IMR-90 (cell line): ENCODE measurements at regions not wholly inside any gene's neighbourhood (a gene's known extent, or its start where the extent isn't known, plus 50 kb on each side); places are given as distances from the start of the nearest gene placed in this dataset.

Source experiments
- ATAC-seq: fragments of 200-7000 bp; cut with Tn5 transposase; 2 replicates; pipeline ENCODE4 v1.9.1; 2020; ENCODE audit warnings: low read depth, mild to moderate bottlenecking, moderate library complexity
- BruUV-seq: library from RNA; stranded (reverse); fragments of 400-500 nt; replicated peaks from 2 replicates; lab custom pipeline; 2021; lab: Mats Ljungman, UMichigan
- CTCF ChIA-PET: fragments of 300-600 bp; formaldehyde crosslinking; extraction: SDS; loops from one replicate; lab custom pipeline; 2021; ENCODE audit warnings: antibody characterized with exemption; lab: Yijun Ruan, JAX
- POLR2A ChIA-PET: fragments of 300-600 bp; sonication (Branson Sonifier 250); formaldehyde crosslinking; loops from one replicate; lab custom pipeline; 2022; ENCODE audit warnings: antibody characterized with exemption; ENCODE audit not compliant: unreplicated experiment; lab: Charles Lee
- DNase-seq: peaks from one replicate; pipeline ENCODE4 v3.0.0; 2013
- H2AFZ ChIP-seq: replicated peaks from 2 replicates; pipeline ENCODE3; 2013; ENCODE audit warnings: low read length, mild to moderate bottlenecking; ENCODE audit not compliant: poor library complexity
- H2AK5ac ChIP-seq: 2 replicates; pipeline ENCODE4 v1.6.1; 2013; ENCODE audit warnings: low read depth, low read length, inconsistent platforms
- H2AK9ac ChIP-seq: replicated peaks from 2 replicates; pipeline ENCODE3; 2013; ENCODE audit warnings: mild to moderate bottlenecking, low read depth, low read length, moderate library complexity; ENCODE audit not compliant: poor library complexity
- H2BK120ac ChIP-seq: 2 replicates; pipeline ENCODE4 v1.6.1; 2013; ENCODE audit warnings: low read depth, low read length, inconsistent platforms
- H2BK15ac ChIP-seq: 3 replicates; pipeline ENCODE4 v1.6.1; 2013; ENCODE audit warnings: low read depth, low read length, inconsistent platforms
- H2BK20ac ChIP-seq: 2 replicates; pipeline ENCODE4 v1.6.1; 2013; ENCODE audit warnings: low read depth, mild to moderate bottlenecking, inconsistent platforms, low read length, moderate library complexity
- H2BK5ac ChIP-seq: 2 replicates; pipeline ENCODE4 v1.6.1; 2013; ENCODE audit warnings: mild to moderate bottlenecking, low read depth, low read length, inconsistent platforms; ENCODE audit not compliant: poor library complexity, severe bottlenecking
- H3K14ac ChIP-seq: replicated peaks from 2 replicates; pipeline ENCODE4 v1.6.1; 2013; ENCODE audit warnings: low read depth, low read length, inconsistent platforms
- H3K18ac ChIP-seq: 2 replicates; pipeline ENCODE4 v1.6.1; 2013; ENCODE audit warnings: low read depth, low read length, control low read depth
- H3K23ac ChIP-seq: 2 replicates; pipeline ENCODE4 v1.6.1; 2013; ENCODE audit warnings: low read depth, low read length, inconsistent platforms
- H3K27ac ChIP-seq: 2 replicates; pipeline ENCODE4 v1.5.1; 2013; ENCODE audit warnings: mild to moderate bottlenecking, control low read depth, low read length; ENCODE audit not compliant: insufficient read depth
- H3K27me3 ChIP-seq: 2 replicates; pipeline ENCODE4 v1.6.1; 2013; ENCODE audit warnings: low read length; ENCODE audit not compliant: control insufficient read depth, insufficient read depth
- H3K36me3 ChIP-seq: 2 replicates; pipeline ENCODE4 v1.6.1; 2013; ENCODE audit warnings: low read length, mixed read lengths; ENCODE audit not compliant: control insufficient read depth, insufficient read depth
- H3K4ac ChIP-seq: 2 replicates; pipeline ENCODE4 v1.6.1; 2013; ENCODE audit warnings: low read depth, low read length, inconsistent platforms
- H3K4me1 ChIP-seq: 2 replicates; pipeline ENCODE4 v1.6.1; 2013; ENCODE audit warnings: low read length, mixed read lengths; ENCODE audit not compliant: control insufficient read depth, insufficient read depth
- H3K4me2 ChIP-seq: 2 replicates; pipeline ENCODE4 v1.6.1; 2013; ENCODE audit warnings: low read depth, mild to moderate bottlenecking, control low read depth, low read length, moderate library complexity
- H3K4me3 ChIP-seq: 2 replicates; pipeline ENCODE4 v1.5.1; 2013; ENCODE audit warnings: low read depth, mild to moderate bottlenecking, control low read depth, low read length, moderate library complexity; ENCODE audit not compliant: insufficient read depth
- H3K56ac ChIP-seq: 2 replicates; pipeline ENCODE4 v1.6.1; 2013; ENCODE audit warnings: low read length, inconsistent platforms; ENCODE audit not compliant: insufficient read depth; ENCODE audit errors: extremely low read depth
- H3K79me1 ChIP-seq, 2 experiments: 2 replicates each; pipeline ENCODE4 v1.6.1; 2013; ENCODE audit warnings: low read length in 2 of 2, inconsistent platforms in 1 of 2, low read depth in 1 of 2
- H3K9ac ChIP-seq: 2 replicates; pipeline ENCODE4 v1.6.1; 2013; ENCODE audit warnings: low read depth, low read length, control low read depth
- H3K9me1 ChIP-seq: 2 replicates; pipeline ENCODE4 v1.6.1; 2013; ENCODE audit warnings: low read length, inconsistent platforms; ENCODE audit not compliant: insufficient read depth
- H3K9me3 ChIP-seq: 2 replicates; pipeline ENCODE4 v1.6.1; 2013; ENCODE audit warnings: low read length; ENCODE audit not compliant: control insufficient read depth, insufficient read depth
- H4K20me1 ChIP-seq: 2 replicates; pipeline ENCODE4 v1.6.1; 2013; ENCODE audit warnings: low read length, inconsistent platforms; ENCODE audit not compliant: insufficient read depth
- H4K5ac ChIP-seq: 2 replicates; pipeline ENCODE4 v1.6.1; 2013; ENCODE audit warnings: mild to moderate bottlenecking, low read depth, low read length, control low read depth
- H4K8ac ChIP-seq, 2 experiments: 2 replicates each; pipeline ENCODE4 v1.6.1; 2013; ENCODE audit warnings: low read depth in 2 of 2, low read length in 2 of 2, control low read depth in 1 of 2, inconsistent platforms in 1 of 2
- H4K91ac ChIP-seq: 2 replicates; pipeline ENCODE4 v1.6.1; 2013; ENCODE audit warnings: low read depth, low read length, inconsistent platforms; ENCODE audit not compliant: insufficient read depth
- MXI1 ChIP-seq: IDR thresholded peaks from 2 replicates; pipeline ENCODE4 v1.6.1; 2012; ENCODE audit warnings: low read depth, mild to moderate bottlenecking, low read length, moderate library complexity, borderline replicate concordance
- POLR2A ChIP-seq: IDR thresholded peaks from 2 replicates; pipeline ENCODE4 v1.6.1; 2012; ENCODE audit warnings: mild to moderate bottlenecking, low read depth, low read length
- RCOR1 ChIP-seq: IDR thresholded peaks from 2 replicates; pipeline ENCODE4 v1.6.1; 2012; ENCODE audit warnings: mild to moderate bottlenecking, low read length, improper control_type of control experiment; ENCODE audit not compliant: insufficient replicate concordance
- SMC3 ChIP-seq: fragments of 150-350 bp; IDR thresholded peaks from 2 replicates; pipeline ENCODE4 v1.6.1; 2016; ENCODE audit warnings: low read depth, mild to moderate bottlenecking, antibody characterized with exemption, low read length, moderate library complexity
- USF2 ChIP-seq: fragments of 150-350 bp; IDR thresholded peaks from 2 replicates; pipeline ENCODE4 v1.6.1; 2017; ENCODE audit warnings: mild to moderate bottlenecking, antibody characterized with exemption, low read length, low read depth
- WGBS, 2 experiments: methylation state at CpG; one replicate each; pipeline versions ENCODE4 v1.1.5 to v1.1.7; 2013; ENCODE audit warnings: missing lambda C conversion rate in 2 of 2; ENCODE audit not compliant: insufficient read length in 1 of 2; ENCODE audit errors: extremely low coverage in 2 of 2; 5-methylcytosine and 5-hydroxymethylcytosine counted together
- dilution Hi-C: fragments of 300-500 bp; cut with HindIII; formaldehyde crosslinking; loops from one replicate; pipeline ENCODE4 v1.14.3; 2018; ENCODE audit warnings: low sequenced_read_pairs; ENCODE audit not compliant: unreplicated experiment
- in situ Hi-C: fragments of 300-500 bp; cut with MboI; formaldehyde crosslinking; loops from 3 replicates; pipeline ENCODE4 v1.14.3; 2019; ENCODE audit warnings: low sequenced_read_pairs, inconsistent platforms, mixed read lengths
- intact Hi-C: fragments of 100-400 bp; cut with micrococcal nuclease; formaldehyde crosslinking; loops from 2 replicates; pipeline ENCODE4 v1.10.0; 2022

GRCh38 chr5:27475063-27475462 is 436.7 kb upstream of the CDH9 start:
- dilution Hi-C loops: no loop called here
- H2BK5ac ChIP-seq: no peak overlapping the region
- H2AK9ac ChIP-seq: no peak overlapping the region
- no peaks in the 10 kb centered on the region for H4K20me1 ChIP-seq
- no peak overlapping the region for H3K18ac ChIP-seq
- no peak overlapping the region for H2BK15ac ChIP-seq
- no peak overlapping the region for H3K23ac ChIP-seq
- no peak overlapping the region for H4K5ac ChIP-seq
- H3K9ac ChIP-seq: no peak overlapping the region
- no peak overlapping the region for H4K8ac ChIP-seq
- no peaks in the 10 kb centered on the region for H3K9me1 ChIP-seq
- H3K79me1 ChIP-seq: no peaks in the 10 kb centered on the region
- H3K56ac ChIP-seq: no peak overlapping the region
- TF ChIP-seq USF2 (no peak), POLR2A (no peak), RCOR1 (no peak), MXI1 (no peak), SMC3 (no peak)
- WGBS, 2 experiments: no CpG with 5 or more reads among the region's 1 CpG
- no peak overlapping the region for H3K14ac ChIP-seq
- peaks cover 7% of the 10 kb centered on the region for H3K9me3 ChIP-seq
- no peaks in the 10 kb centered on the region for H3K36me3 ChIP-seq
- H2AFZ ChIP-seq: no peak overlapping the region
- BruUV-seq: no TSS peak
- H4K91ac ChIP-seq: no peak overlapping the region
- H2BK20ac ChIP-seq: no peak overlapping the region
- H3K4ac ChIP-seq: no peak overlapping the region
- no peaks in the 10 kb centered on the region for H3K27me3 ChIP-seq
- intact Hi-C loops: loop anchor here (10.0 kb wide), 1 partner anchor 160 kb away; no protein-coding TSS in a partner anchor
- no peak for DNase-seq
- H2BK120ac ChIP-seq: no peak overlapping the region
- no peak overlapping the region for H3K4me3 ChIP-seq
- ChIA-PET CTCF (interaction anchor here (0.6 kb wide), 1 partner anchor 309 kb away, joined by 3 read pairs; no protein-coding TSS in a partner anchor), POLR2A (no interaction called here)
- in situ Hi-C loops: no loop called here
- no peak overlapping the region for H3K27ac ChIP-seq
- no peak for ATAC-seq
- no peak overlapping the region for H2AK5ac ChIP-seq
- no peak overlapping the region for H3K4me2 ChIP-seq
- no peaks in the 10 kb centered on the region for H3K4me1 ChIP-seq
